H1 (cell line): ENCODE measurements at regions not wholly inside any gene's neighbourhood (a gene's known extent, or its start where the extent isn't known, plus 50 kb on each side); places are given as distances from the start of the nearest gene placed in this dataset.

Source experiments
- EZH2 ChIP-seq: fragments of 200-600 bp; sonication (generic); IDR thresholded peaks from 2 replicates; pipeline ENCODE4 v1.7.1; 2012; ENCODE audit warnings: low read depth, mild to moderate bottlenecking, moderate library complexity, low read length, inconsistent platforms; ENCODE audit not compliant: severe bottlenecking
- POLR2AphosphoS5 ChIP-seq: IDR thresholded peaks from 2 replicates; pipeline ENCODE4 v1.6.1; 2011; ENCODE audit warnings: low read depth, low read length
- TAF1 ChIP-seq: IDR thresholded peaks from 2 replicates; pipeline ENCODE4 v1.6.1; 2011; ENCODE audit warnings: mild to moderate bottlenecking, low read depth, low read length
- TF ChIP-seq, protein P1 (sequence below), 3 experiments: IDR thresholded peaks; 1 replicate in 2 of 3; 2 replicates in 1 of 3; pipeline versions ENCODE4 v1.5.1 to v1.6.1; 2011; ENCODE audit warnings: low read length in 3 of 3, mild to moderate bottlenecking in 3 of 3, inconsistent platforms in 2 of 3, low read depth in 1 of 3, moderate library complexity in 1 of 3; ENCODE audit not compliant: insufficient read depth in 1 of 3; ENCODE audit errors: control extremely low read depth in 1 of 3

DNA sequence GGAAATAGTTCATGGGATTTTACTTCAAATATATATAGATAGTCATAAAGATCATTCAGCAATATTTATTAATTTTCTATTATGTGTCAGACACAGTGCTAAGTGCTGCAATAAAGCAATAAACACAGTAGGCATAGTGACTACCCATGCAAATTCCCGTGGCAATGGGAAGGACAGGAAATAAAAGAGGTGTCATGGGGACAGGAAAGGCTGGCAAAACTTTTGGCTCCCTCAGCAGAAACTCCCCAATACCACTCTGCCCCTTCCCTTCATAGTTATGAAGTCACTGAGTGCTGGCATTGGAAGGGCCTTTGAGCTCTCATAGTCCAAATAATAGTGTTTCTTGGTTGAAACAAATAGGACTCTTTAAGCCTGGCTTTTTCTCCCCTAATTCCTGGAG is 104.4 kb upstream of the DPT start:
- TF ChIP-seq, protein P1, sequence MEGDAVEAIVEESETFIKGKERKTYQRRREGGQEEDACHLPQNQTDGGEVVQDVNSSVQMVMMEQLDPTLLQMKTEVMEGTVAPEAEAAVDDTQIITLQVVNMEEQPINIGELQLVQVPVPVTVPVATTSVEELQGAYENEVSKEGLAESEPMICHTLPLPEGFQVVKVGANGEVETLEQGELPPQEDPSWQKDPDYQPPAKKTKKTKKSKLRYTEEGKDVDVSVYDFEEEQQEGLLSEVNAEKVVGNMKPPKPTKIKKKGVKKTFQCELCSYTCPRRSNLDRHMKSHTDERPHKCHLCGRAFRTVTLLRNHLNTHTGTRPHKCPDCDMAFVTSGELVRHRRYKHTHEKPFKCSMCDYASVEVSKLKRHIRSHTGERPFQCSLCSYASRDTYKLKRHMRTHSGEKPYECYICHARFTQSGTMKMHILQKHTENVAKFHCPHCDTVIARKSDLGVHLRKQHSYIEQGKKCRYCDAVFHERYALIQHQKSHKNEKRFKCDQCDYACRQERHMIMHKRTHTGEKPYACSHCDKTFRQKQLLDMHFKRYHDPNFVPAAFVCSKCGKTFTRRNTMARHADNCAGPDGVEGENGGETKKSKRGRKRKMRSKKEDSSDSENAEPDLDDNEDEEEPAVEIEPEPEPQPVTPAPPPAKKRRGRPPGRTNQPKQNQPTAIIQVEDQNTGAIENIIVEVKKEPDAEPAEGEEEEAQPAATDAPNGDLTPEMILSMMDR (IDR thresholded peaks at IDR 0.05; ENCODE audit: control extremely low read depth in 1 of 3, insufficient read depth in 1 of 3, low read depth in 1 of 3, low read length in 3 of 3): no peak
- TF ChIP-seq TAF1: no peak
- TF ChIP-seq POLR2AphosphoS5: no peak
- no peak for TF ChIP-seq EZH2
